SK-N-SH treated with all-trans-retinoic acid at 6 μM for 48 hours (cell line): ENCODE measurements at regions not wholly inside any gene's neighbourhood (a gene's known extent, or its start where the extent isn't known, plus 50 kb on each side); places are given as distances from the start of the nearest gene placed in this dataset.

ENCODE experiments used
- ATAC-seq: fragments of 200-7000 bp; cut with Tn5 transposase; 3 replicates; pipeline ENCODE4 v1.9.1; 2020; ENCODE audit warnings: mild to moderate bottlenecking, moderate library complexity
- ARNTL ChIP-seq: fragments of 450-650 bp; formaldehyde crosslinking; IDR thresholded peaks from 2 replicates; pipeline ENCODE4 v1.5.0; 2020; ENCODE audit warnings: low read depth, mild to moderate bottlenecking, moderate library complexity, borderline replicate concordance
- BACH2 ChIP-seq: fragments of 250-450 bp; sonication (Bioruptor Pico); IDR thresholded peaks from 2 replicates; pipeline ENCODE4 v1.9.0; 2021; ENCODE audit warnings: mild to moderate bottlenecking, borderline replicate concordance
- CSDC2 ChIP-seq: fragments of 250-450 bp; sonication (Bioruptor Pico); IDR thresholded peaks from 2 replicates; pipeline ENCODE4 v1.5.0; 2020; ENCODE audit warnings: mild to moderate bottlenecking, moderate library complexity
- ESRRG ChIP-seq: fragments of 250-450 bp; sonication (Bioruptor Pico); IDR thresholded peaks from 2 replicates; pipeline ENCODE4 v1.6.1; 2021; ENCODE audit warnings: mild to moderate bottlenecking
- GLIS3 ChIP-seq: fragments of 250-450 bp; sonication (Bioruptor Pico); IDR thresholded peaks from 2 replicates; pipeline ENCODE4 v1.5.0; 2020; ENCODE audit warnings: mild to moderate bottlenecking, moderate library complexity
- ISL1 ChIP-seq: fragments of 250-450 bp; sonication (Bioruptor Pico); IDR thresholded peaks from 2 replicates; pipeline ENCODE4 v2.1.2; 2022; ENCODE audit warnings: mild to moderate bottlenecking, moderate library complexity
- OSR1 ChIP-seq: fragments of 250-450 bp; sonication (Bioruptor Pico); IDR thresholded peaks from 2 replicates; pipeline ENCODE4 v1.8.0; 2022; ENCODE audit warnings: moderate library complexity, mild to moderate bottlenecking, inconsistent platforms
- PATZ1 ChIP-seq: fragments of 250-450 bp; sonication (Bioruptor Pico); IDR thresholded peaks from 2 replicates; pipeline ENCODE4 v1.8.0; 2020; ENCODE audit warnings: mild to moderate bottlenecking, moderate library complexity, borderline replicate concordance
- RARB ChIP-seq: fragments of 250-450 bp; sonication (Bioruptor Pico); IDR thresholded peaks from 2 replicates; pipeline ENCODE4 v1.8.0; 2021; ENCODE audit warnings: mild to moderate bottlenecking, moderate library complexity
- SNAI2 ChIP-seq: fragments of 250-450 bp; sonication (Bioruptor Pico); IDR thresholded peaks from 2 replicates; pipeline ENCODE4 v1.5.0; 2020; ENCODE audit warnings: mild to moderate bottlenecking, moderate library complexity
- TOX ChIP-seq: fragments of 250-450 bp; sonication (Bioruptor Pico); IDR thresholded peaks from 2 replicates; pipeline ENCODE4 v1.8.0; 2021; ENCODE audit warnings: mild to moderate bottlenecking, moderate library complexity, borderline replicate concordance
- ZC3H10 ChIP-seq: fragments of 250-450 bp; sonication (Bioruptor Pico); IDR thresholded peaks from 2 replicates; pipeline ENCODE4 v1.5.1; 2021; ENCODE audit warnings: mild to moderate bottlenecking, moderate library complexity
- ZFP30 ChIP-seq: fragments of 450-650 bp; formaldehyde crosslinking; IDR thresholded peaks from 2 replicates; pipeline ENCODE4 v1.5.0; 2022; ENCODE audit warnings: mild to moderate bottlenecking, moderate library complexity
- ZNF70 ChIP-seq: fragments of 450-650 bp; formaldehyde crosslinking; IDR thresholded peaks from 2 replicates; pipeline ENCODE4 v1.5.0; 2020; ENCODE audit warnings: mild to moderate bottlenecking, moderate library complexity
- TF ChIP-seq, protein P1 (sequence below): fragments of 250-450 bp; sonication (Bioruptor Pico); IDR thresholded peaks from 2 replicates; pipeline ENCODE4 v1.5.1; 2021; ENCODE audit warnings: mild to moderate bottlenecking, moderate library complexity
- TF ChIP-seq, protein P2 (sequence below): fragments of 250-450 bp; sonication (Bioruptor Pico); IDR thresholded peaks from 2 replicates; pipeline ENCODE4 v1.5.0; 2020; ENCODE audit warnings: mild to moderate bottlenecking, moderate library complexity

GRCh38 chr18:70998490-70998889 is 709.6 kb downstream of the SOCS6 start (continued):
- TF ChIP-seq, protein P1, sequence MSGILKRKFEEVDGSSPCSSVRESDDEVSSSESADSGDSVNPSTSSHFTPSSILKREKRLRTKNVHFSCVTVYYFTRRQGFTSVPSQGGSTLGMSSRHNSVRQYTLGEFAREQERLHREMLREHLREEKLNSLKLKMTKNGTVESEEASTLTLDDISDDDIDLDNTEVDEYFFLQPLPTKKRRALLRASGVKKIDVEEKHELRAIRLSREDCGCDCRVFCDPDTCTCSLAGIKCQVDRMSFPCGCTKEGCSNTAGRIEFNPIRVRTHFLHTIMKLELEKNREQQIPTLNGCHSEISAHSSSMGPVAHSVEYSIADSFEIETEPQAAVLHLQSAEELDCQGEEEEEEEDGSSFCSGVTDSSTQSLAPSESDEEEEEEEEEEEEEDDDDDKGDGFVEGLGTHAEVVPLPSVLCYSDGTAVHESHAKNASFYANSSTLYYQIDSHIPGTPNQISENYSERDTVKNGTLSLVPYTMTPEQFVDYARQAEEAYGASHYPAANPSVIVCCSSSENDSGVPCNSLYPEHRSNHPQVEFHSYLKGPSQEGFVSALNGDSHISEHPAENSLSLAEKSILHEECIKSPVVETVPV, result no peak
- TF ChIP-seq ARNTL (CRISPR knock-in tag), result no peak
- TF ChIP-seq CSDC2, result no peak
- TF ChIP-seq OSR1 (CRISPR knock-in tag), result no peak

- TF ChIP-seq OSR1 (CRISPR knock-in tag) (no peak), PATZ1 (no peak)
- TF ChIP-seq, protein P1, result no peak
- no peak for ATAC-seq
These were observed 705.3 kb downstream of the SOCS6 start for GRCh38 chr18:70994116-70994515.

GRCh38 chr18:70991577-70991976 is 702.7 kb downstream of the SOCS6 start:
- peak; percentile 96 for ATAC-seq
- TF ChIP-seq ZFP30 (CRISPR knock-in tag) (no peak), ISL1 (CRISPR knock-in tag) (peak; percentile 50), BACH2 (CRISPR knock-in tag) (no peak)
- TF ChIP-seq, protein P2, sequence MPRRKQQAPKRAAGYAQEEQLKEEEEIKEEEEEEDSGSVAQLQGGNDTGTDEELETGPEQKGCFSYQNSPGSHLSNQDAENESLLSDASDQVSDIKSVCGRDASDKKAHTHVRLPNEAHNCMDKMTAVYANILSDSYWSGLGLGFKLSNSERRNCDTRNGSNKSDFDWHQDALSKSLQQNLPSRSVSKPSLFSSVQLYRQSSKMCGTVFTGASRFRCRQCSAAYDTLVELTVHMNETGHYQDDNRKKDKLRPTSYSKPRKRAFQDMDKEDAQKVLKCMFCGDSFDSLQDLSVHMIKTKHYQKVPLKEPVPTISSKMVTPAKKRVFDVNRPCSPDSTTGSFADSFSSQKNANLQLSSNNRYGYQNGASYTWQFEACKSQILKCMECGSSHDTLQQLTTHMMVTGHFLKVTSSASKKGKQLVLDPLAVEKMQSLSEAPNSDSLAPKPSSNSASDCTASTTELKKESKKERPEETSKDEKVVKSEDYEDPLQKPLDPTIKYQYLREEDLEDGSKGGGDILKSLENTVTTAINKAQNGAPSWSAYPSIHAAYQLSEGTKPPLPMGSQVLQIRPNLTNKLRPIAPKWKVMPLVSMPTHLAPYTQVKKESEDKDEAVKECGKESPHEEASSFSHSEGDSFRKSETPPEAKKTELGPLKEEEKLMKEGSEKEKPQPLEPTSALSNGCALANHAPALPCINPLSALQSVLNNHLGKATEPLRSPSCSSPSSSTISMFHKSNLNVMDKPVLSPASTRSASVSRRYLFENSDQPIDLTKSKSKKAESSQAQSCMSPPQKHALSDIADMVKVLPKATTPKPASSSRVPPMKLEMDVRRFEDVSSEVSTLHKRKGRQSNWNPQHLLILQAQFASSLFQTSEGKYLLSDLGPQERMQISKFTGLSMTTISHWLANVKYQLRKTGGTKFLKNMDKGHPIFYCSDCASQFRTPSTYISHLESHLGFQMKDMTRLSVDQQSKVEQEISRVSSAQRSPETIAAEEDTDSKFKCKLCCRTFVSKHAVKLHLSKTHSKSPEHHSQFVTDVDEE (CRISPR knock-in tag), result no peak

GRCh38 chr18:70985948-70986347 is 697.1 kb downstream of the SOCS6 start:
- ATAC-seq, result no peak
- TF ChIP-seq ZC3H10 (CRISPR knock-in tag) (no peak), CSDC2 (no peak), ZNF70 (CRISPR knock-in tag) (no peak), OSR1 (CRISPR knock-in tag) (no peak), SNAI2 (CRISPR knock-in tag) (no peak), ARNTL (CRISPR knock-in tag) (no peak), ISL1 (CRISPR knock-in tag) (no peak), ESRRG (no peak), TOX (CRISPR knock-in tag) (no peak), GLIS3 (no peak), BACH2 (CRISPR knock-in tag) (no peak), RARB (CRISPR knock-in tag) (no peak)
- TF ChIP-seq, protein P2 (CRISPR knock-in tag), result no peak
- TF ChIP-seq, protein P1, result no peak
